ENCODE measurements at regions not wholly inside any gene's neighbourhood (a gene's known extent, or its start where the extent isn't known, plus 50 kb on each side); places are given as distances from the start of the nearest gene placed in this dataset.

- DNase-seq: no peak
Observed at GRCh38 chr3:115547207-115547606, 76.1 kb upstream of the GAP43 start.

- no peak for DNase-seq
Observed at GRCh38 chr3:115548611-115549010, 74.7 kb upstream of the GAP43 start.

DNA sequence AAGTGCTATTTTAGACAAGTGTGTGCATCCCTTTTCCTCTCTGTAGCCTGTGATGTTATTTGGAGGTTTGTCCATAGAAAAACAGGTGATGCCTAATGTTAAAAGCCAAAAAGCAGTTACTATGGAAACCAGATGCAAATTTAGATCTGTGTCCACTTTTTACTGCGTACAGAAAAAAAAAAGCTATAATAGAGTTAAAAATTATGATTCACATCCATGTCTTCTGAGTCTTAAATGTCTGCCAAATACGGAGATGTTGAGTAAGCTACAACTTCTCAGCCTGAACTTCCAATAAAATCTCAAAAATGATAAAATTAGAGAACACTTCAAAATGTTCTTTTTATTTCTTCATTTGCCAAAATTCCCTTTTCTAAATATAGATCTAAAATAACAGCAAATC is 74.2 kb upstream of the GAP43 start:
- no peak for DNase-seq

DNA sequence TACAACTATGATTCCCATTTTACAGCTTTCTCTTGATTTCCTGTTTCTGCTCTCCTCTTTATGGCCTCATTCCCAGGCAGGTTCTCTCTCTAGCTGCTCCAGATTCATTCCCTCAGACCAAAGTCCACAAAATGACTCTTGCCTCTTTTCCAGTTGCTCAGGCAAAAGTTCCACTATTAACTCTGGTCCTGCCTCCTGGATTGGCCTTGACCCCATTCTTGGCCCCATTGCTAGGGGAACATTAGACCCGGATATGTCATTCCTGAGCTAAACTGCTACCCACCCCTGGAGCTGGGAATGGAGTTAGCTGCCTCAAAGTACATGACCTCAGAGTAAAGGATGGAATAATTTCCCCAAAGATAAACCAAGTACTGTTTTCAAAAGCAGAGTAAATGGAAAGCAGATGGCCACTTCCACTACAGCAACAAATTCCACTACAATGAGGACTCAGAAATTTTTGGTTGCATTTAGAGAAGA is 73.0 kb upstream of the GAP43 start:
- no peak for DNase-seq

GRCh38 chr3:115551016-115551415 is 72.3 kb upstream of the GAP43 start:
- DNase-seq: no peak

GRCh38 chr3:115552007-115552406 is 71.3 kb upstream of the GAP43 start:
- no peak for DNase-seq

DNA sequence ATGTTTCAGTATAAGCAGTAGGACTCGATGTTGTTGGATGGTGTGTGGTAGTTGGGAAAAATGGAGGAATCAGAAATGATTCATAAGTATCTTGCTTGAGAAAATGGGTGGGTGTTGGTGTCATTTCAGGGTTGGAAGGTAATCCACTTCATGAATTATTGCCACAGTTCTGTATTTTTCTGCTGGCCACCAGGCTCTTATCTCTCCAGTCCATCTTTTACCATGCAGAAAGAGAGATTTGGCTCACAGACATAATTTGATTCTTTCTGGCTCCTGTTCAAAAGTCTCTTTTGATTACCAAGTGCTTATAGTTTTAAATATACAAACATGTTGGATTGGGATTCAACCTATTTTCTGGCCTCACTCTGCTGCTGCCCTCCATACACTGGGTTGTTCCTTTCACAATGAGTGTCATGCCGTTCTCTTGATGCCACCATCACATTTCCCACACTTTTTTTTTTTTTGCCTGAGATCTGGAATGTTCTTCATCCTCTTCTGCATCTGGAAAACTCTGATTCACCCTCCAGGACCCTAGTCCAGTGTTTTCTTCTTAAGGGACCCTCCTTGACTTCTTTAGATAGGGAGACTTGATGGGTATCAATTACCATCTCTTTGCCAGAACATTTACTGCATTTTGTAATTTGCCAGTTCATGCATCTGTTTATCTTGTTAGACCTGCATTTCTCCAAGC is 69.4 kb upstream of the GAP43 start:
- no peak for DNase-seq

- DNase-seq: no peak
Observed at GRCh38 chr3:115554487-115554807, 68.9 kb upstream of the GAP43 start.

DNA sequence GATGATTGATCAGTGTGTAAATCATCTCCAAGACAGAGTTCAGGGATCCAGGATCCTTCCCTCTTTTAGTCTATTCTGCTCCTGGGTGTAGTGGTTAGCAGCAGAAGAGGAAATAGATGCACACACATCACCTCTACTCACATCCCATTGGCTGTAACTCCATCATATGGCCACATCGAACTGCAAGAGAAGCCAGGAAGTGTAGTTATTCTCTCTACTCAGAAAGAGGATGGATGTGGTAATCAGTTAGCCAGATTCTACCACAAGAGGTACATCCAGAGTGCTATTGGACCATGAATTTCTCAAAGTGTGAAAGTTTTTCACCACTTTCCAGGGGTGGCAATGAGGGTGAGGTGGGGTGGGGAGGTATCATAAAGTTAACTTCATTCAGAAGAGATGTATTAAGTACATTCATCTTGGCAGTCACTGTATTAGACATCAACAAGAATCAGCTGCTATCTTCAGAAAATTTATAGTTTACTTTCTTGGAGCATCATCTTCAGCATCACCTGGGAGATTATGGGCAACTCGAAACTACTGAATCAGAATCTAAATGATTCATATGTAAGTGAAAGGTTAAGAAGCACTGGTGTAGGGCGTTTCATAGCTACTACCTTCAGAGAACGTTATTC is 60.6 kb upstream of the GAP43 start:
- DNase-seq: no peak

- no peak for DNase-seq
Observed at GRCh38 chr3:115563984-115564383, 59.3 kb upstream of the GAP43 start.

DNA sequence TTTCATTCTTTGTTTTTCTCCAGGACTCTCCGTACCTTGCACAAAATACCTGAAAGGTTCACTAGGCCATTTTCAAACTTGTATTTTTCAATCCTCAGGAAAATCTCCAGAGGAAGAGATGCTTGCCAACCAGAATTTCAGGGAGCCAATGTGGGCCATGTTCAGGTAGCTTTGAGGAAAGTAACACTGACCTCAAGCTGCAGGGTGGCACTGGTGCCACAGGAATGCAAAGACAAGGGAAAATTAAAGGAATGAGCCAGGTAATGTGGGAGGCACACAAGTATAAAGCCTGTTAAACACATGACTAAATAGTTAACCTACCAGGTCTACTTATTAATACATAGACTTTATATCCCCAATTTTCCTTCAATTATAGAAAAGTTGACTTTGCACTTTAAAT is 51.9 kb upstream of the GAP43 start:
- DNase-seq: no peak
